ENCODE measurements at regions not wholly inside any gene's neighbourhood (a gene's known extent, or its start where the extent isn't known, plus 50 kb on each side); places are given as distances from the start of the nearest gene placed in this dataset.

DNA sequence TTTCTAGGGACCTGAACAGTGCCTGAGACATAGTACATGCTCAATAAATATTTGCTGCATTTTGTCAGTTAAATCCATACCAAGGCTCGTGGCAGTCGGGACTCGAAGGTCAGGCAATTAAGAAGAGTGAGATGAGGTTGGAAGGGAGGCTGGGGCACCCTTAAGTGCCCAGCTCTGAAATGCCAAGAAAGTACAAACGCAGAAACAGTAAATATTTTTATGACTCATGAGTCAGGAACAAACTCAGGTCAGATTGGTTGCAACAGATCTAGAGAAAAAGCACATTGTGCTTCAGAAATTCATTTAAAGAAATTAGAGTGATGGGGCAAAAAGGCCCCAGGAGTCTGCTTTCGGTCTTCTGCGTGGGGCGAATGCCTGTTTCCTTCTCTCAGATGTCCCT lies 83.0 kb upstream of the FZD10 start:
- H3K4me1 ChIP-seq (ENCODE audit: control insufficient read depth, insufficient read depth, low read length): no peaks in the 10 kb centered on the region
- Mint-ChIP-seq H3K36me3 (no peaks in the 10 kb centered on the region), H3K27ac (no peak overlapping the region), H3K4me3 (no peak overlapping the region), H3K4me1 (no peaks in the 10 kb centered on the region), H3K27me3 (ENCODE audit: low read depth in 2 of 2) (peaks cover 14 to 24% of the 10 kb centered on the region in 2 donors), H3K9me3 (peaks cover 3 to 5% of the 10 kb centered on the region in 2 donors)
- WGBS (ENCODE audit: insufficient coverage): 90% methylated on average over 7 of the region's 7 CpGs
- H3K36me3 ChIP-seq (ENCODE audit: control insufficient read depth, insufficient read depth, low read length): no peaks in the 10 kb centered on the region
- intact Hi-C loops (cut with micrococcal nuclease): no loop called here
- DNase-seq: no peak
- H3K4me3 ChIP-seq (ENCODE audit: low read length): no peak overlapping the region
- no peaks in the 10 kb centered on the region for H3K27me3 ChIP-seq (ENCODE audit: control insufficient read depth, insufficient read depth, low read length)
- ATAC-seq: no peak
- no peaks in the 10 kb centered on the region for H3K9me3 ChIP-seq (ENCODE audit: control insufficient read depth, insufficient read depth, low read length)
- TF ChIP-seq, protein P1, sequence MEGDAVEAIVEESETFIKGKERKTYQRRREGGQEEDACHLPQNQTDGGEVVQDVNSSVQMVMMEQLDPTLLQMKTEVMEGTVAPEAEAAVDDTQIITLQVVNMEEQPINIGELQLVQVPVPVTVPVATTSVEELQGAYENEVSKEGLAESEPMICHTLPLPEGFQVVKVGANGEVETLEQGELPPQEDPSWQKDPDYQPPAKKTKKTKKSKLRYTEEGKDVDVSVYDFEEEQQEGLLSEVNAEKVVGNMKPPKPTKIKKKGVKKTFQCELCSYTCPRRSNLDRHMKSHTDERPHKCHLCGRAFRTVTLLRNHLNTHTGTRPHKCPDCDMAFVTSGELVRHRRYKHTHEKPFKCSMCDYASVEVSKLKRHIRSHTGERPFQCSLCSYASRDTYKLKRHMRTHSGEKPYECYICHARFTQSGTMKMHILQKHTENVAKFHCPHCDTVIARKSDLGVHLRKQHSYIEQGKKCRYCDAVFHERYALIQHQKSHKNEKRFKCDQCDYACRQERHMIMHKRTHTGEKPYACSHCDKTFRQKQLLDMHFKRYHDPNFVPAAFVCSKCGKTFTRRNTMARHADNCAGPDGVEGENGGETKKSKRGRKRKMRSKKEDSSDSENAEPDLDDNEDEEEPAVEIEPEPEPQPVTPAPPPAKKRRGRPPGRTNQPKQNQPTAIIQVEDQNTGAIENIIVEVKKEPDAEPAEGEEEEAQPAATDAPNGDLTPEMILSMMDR (IDR thresholded peaks at IDR 0.05): no peak
- no peak overlapping the region for H3K27ac ChIP-seq (ENCODE audit: low read length)

DNA sequence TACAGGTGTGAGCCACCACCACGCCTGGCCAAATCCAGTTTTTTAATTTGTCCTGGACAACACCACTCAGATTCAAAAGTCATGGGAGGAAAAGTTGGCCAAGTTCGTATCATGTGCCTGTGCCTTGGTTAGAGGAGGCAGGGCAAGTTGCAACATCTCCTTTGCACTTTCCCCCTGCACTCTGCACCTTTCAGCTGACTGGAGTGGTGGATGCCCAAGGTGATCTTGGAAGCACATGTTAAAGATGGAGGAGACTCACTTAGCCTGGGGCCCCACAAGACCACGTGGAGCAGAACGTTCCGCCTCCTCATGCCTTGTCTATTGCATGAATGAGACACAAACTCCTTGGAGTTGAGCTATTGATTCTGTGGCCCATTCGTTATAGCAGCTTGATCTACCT lies 82.1 kb upstream of the FZD10 start:
- H3K36me3 Mint-ChIP-seq: no peaks in the 10 kb centered on the region
- no peaks in the 10 kb centered on the region for H3K9me3 ChIP-seq (ENCODE audit: control insufficient read depth, insufficient read depth, low read length)

DNA sequence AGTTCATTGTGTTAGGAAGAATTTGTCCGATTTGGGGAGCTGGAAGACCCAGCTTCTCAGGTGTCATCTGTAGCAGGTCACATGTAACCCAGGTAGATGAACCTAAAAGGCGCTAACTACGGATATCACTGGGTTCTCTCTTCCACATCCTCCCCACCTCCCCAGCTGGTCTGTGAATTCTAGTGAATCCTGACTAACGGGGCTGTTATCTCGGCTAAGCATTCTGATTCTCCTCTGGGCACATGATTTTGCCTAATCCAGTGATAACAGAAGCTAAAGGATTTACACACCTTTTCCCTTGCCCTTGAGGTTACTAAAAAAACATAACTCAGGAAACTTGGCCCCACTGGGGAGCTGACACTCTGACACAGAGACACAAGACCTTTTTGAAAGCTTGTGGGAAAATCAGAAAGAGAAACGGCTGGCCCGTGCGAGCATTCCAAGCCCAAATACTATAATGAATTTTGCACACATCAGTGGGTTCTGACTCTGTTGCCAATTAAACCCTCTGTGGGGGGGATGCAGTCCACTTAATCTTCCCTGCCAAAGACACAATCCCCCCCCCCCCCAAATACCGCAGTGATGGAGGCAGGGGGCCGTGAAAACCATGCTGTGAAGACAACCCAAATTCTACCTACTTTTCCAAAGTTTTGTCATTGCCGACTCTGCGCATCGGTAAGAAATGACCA lies 81.0 kb upstream of the FZD10 start:
- no peak overlapping the region for H3K4me3 ChIP-seq (ENCODE audit: low read length)
- WGBS (ENCODE audit: insufficient coverage): 58% methylated on average over 8 of the region's 13 CpGs
- Mint-ChIP-seq H3K4me1 (no peaks in the 10 kb centered on the region), H3K36me3 (no peaks in the 10 kb centered on the region), H3K27ac (no peak overlapping the region), H3K27me3 (ENCODE audit: low read depth in 2 of 2) (peaks cover 10 to 30% of the 10 kb centered on the region in 2 donors), H3K4me3 (no peak overlapping the region), H3K9me3 (peaks cover 3 to 5% of the 10 kb centered on the region in 2 donors)
- DNase-seq (no peak), ATAC-seq (no peak)
- H3K27ac ChIP-seq (ENCODE audit: low read length): no peak overlapping the region
- no peaks in the 10 kb centered on the region for H3K27me3 ChIP-seq (ENCODE audit: control insufficient read depth, insufficient read depth, low read length)
- H3K36me3 ChIP-seq (ENCODE audit: control insufficient read depth, insufficient read depth, low read length): no peaks in the 10 kb centered on the region
- H3K4me1 ChIP-seq (ENCODE audit: control insufficient read depth, insufficient read depth, low read length): no peaks in the 10 kb centered on the region
- no peaks in the 10 kb centered on the region for H3K9me3 ChIP-seq (ENCODE audit: control insufficient read depth, insufficient read depth, low read length)
- TF ChIP-seq, protein P1 (IDR thresholded peaks at IDR 0.05): no peak
- intact Hi-C loops (cut with micrococcal nuclease): no loop called here

More for the DNA sequence above, 82.1 kb upstream of the FZD10 start:
- H3K4me1 Mint-ChIP-seq: no peaks in the 10 kb centered on the region
- H3K27ac Mint-ChIP-seq: no peak overlapping the region
- H3K27me3 ChIP-seq (ENCODE audit: control insufficient read depth, insufficient read depth, low read length): no peaks in the 10 kb centered on the region
- no peaks in the 10 kb centered on the region for H3K36me3 ChIP-seq (ENCODE audit: control insufficient read depth, insufficient read depth, low read length)
- TF ChIP-seq, protein P1 (IDR thresholded peaks at IDR 0.05): no peak
- ATAC-seq: no peak
- H3K27ac ChIP-seq (ENCODE audit: low read length): no peak overlapping the region
- H3K4me3 Mint-ChIP-seq: no peak overlapping the region
- intact Hi-C loops (cut with micrococcal nuclease): no loop called here
- H3K4me3 ChIP-seq (ENCODE audit: low read length): no peak overlapping the region
- no peak for DNase-seq
- peaks cover 14 to 30% of the 10 kb centered on the region in 2 donors for H3K27me3 Mint-ChIP-seq (ENCODE audit: low read depth in 2 of 2)
- H3K9me3 Mint-ChIP-seq: peaks cover 3 to 5% of the 10 kb centered on the region in 2 donors
- 78% methylated on average over 6 of the region's 6 CpGs for WGBS (ENCODE audit: insufficient coverage)
- H3K4me1 ChIP-seq (ENCODE audit: control insufficient read depth, insufficient read depth, low read length): no peaks in the 10 kb centered on the region

GRCh38 chr12:130083002-130083401 lies 79.3 kb upstream of the FZD10 start:
- H3K36me3 ChIP-seq (ENCODE audit: control insufficient read depth, insufficient read depth, low read length): no peaks in the 10 kb centered on the region
- no peak for ATAC-seq
- WGBS (ENCODE audit: insufficient coverage): 59% methylated on average over 6 of the region's 6 CpGs
- intact Hi-C loops (cut with micrococcal nuclease): no loop called here
- DNase-seq: no peak
- no peaks in the 10 kb centered on the region for H3K27me3 ChIP-seq (ENCODE audit: control insufficient read depth, insufficient read depth, low read length)
- no peaks in the 10 kb centered on the region for H3K9me3 ChIP-seq (ENCODE audit: control insufficient read depth, insufficient read depth, low read length)
- H3K36me3 Mint-ChIP-seq: no peaks in the 10 kb centered on the region
- peaks cover 0 to 2% of the 10 kb centered on the region in 2 donors for H3K9me3 Mint-ChIP-seq
- TF ChIP-seq, protein P1 (IDR thresholded peaks at IDR 0.05): no peak
- no peak overlapping the region for H3K4me3 ChIP-seq (ENCODE audit: low read length)
- H3K27ac ChIP-seq (ENCODE audit: low read length): no peak overlapping the region
- no peaks in the 10 kb centered on the region for H3K4me1 ChIP-seq (ENCODE audit: control insufficient read depth, insufficient read depth, low read length)
- H3K4me3 Mint-ChIP-seq: no peak overlapping the region
- no peaks in the 10 kb centered on the region for H3K4me1 Mint-ChIP-seq
- no peak overlapping the region for H3K27ac Mint-ChIP-seq
- peaks cover 8 to 18% of the 10 kb centered on the region in 2 donors for H3K27me3 Mint-ChIP-seq (ENCODE audit: low read depth in 2 of 2)
